ENCODE measurements at regions not wholly inside any gene's neighbourhood (a gene's known extent, or its start where the extent isn't known, plus 50 kb on each side); places are given as distances from the start of the nearest gene placed in this dataset.

DNA sequence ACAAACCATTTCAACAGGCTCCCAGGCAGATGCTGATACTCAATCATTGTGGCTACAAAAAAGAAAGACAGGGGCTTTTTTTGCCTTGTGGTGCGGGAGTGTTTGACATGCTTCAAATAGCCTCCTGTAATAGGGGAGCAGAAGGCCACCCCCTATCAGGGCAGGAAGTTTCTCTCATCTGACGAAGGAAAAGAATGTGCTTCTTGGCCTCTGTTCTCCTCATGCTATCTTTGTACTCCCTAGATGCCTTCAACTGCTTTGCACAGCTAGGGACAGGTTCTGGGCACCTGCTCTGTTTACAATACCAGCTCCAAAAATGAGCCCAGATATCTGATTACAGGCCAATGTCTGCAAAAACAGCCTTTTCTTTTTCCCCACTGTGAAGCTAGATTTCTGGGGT is 391.1 kb downstream of the STIM2 start:
- TF ChIP-seq CTCF (conservative IDR thresholded peaks at IDR 0.05) (no peak), EZH2 (IDR thresholded peaks at IDR 0.05; ENCODE audit: low read depth) (no peak)
